Keratinocyte (primary cell): ENCODE measurements at regions not wholly inside any gene's neighbourhood (a gene's known extent, or its start where the extent isn't known, plus 50 kb on each side); places are given as distances from the start of the nearest gene placed in this dataset.

Experiments used
- DNase-seq: peaks from one replicate; pipeline ENCODE4 v3.0.0-alpha.2; 2011; ENCODE audit warnings: low read depth, missing footprints, low spot score
- FAIRE-seq: peaks from 2 replicates; lab custom pipeline; 2011; peaks lifted over from hg19 to GRCh38; lab: Jason Lieb, UNC
- H2AFZ ChIP-seq: 2 replicates; pipeline ENCODE4 v1.6.0; 2012; ENCODE audit warnings: low read length, control low read depth, inconsistent platforms; ENCODE audit not compliant: control insufficient read depth
- H3K27ac ChIP-seq: 2 replicates; pipeline ENCODE4 v1.5.1; 2011; ENCODE audit warnings: low read length; ENCODE audit not compliant: control insufficient read depth, insufficient read depth
- H3K27me3 ChIP-seq: 3 replicates; pipeline ENCODE4 v1.6.0; 2011; ENCODE audit warnings: low read length; ENCODE audit not compliant: control insufficient read depth, insufficient read depth; ENCODE audit errors: extremely low read depth
- H3K36me3 ChIP-seq, 2 experiments: 2 replicates in 1 of 2; 3 replicates in 1 of 2; pipeline ENCODE4 v1.5.1; 2011; ENCODE audit warnings: low read length in 2 of 2, mild to moderate bottlenecking in 1 of 2; ENCODE audit not compliant: control insufficient read depth in 2 of 2, insufficient read depth in 2 of 2; ENCODE audit errors: extremely low read depth in 1 of 2
- H3K4me1 ChIP-seq: 3 replicates; pipeline ENCODE4 v1.5.1; 2011; ENCODE audit warnings: low read length; ENCODE audit not compliant: control insufficient read depth, insufficient read depth; ENCODE audit errors: extremely low read depth
- H3K4me2 ChIP-seq: 3 replicates; pipeline ENCODE4 v1.6.0; 2011; ENCODE audit warnings: low read depth, low read length; ENCODE audit not compliant: control insufficient read depth, insufficient read depth; ENCODE audit errors: extremely low read depth
- H3K4me3 ChIP-seq, 3 experiments: fragments of 200-600 bp in 1 of 3; sonication (generic) in 1 of 3; 2 replicates in 2 of 3; 3 replicates in 1 of 3; pipeline ENCODE4 v1.5.1; 2011 to 2016; ENCODE audit warnings: low read length in 3 of 3, mild to moderate bottlenecking in 3 of 3, control low read depth in 2 of 3, inconsistent platforms in 1 of 3, low read depth in 1 of 3, mixed read lengths in 1 of 3, mixed run types in 1 of 3, moderate library complexity in 1 of 3; ENCODE audit not compliant: control insufficient read depth in 2 of 3, insufficient read depth in 2 of 3; ENCODE audit errors: extremely low read depth in 1 of 3
- H3K79me2 ChIP-seq: 2 replicates; pipeline ENCODE4 v1.6.0; 2012; ENCODE audit warnings: low read length; ENCODE audit not compliant: control insufficient read depth, insufficient read depth
- H3K9ac ChIP-seq: 3 replicates; pipeline ENCODE4 v1.6.0; 2011; ENCODE audit warnings: low read length; ENCODE audit not compliant: control insufficient read depth, insufficient read depth; ENCODE audit errors: extremely low read depth
- H3K9me1 ChIP-seq: 3 replicates; pipeline ENCODE4 v1.6.0; 2011; ENCODE audit warnings: low read length; ENCODE audit not compliant: control insufficient read depth, insufficient read depth; ENCODE audit errors: extremely low read depth
- H3K9me3 ChIP-seq: 2 replicates; pipeline ENCODE4 v1.5.1; 2012; ENCODE audit warnings: low read depth, low read length; ENCODE audit not compliant: control insufficient read depth
- H4K20me1 ChIP-seq: 3 replicates; pipeline ENCODE4 v1.6.0; 2011; ENCODE audit warnings: low read length; ENCODE audit not compliant: control insufficient read depth, insufficient read depth; ENCODE audit errors: extremely low read depth
- CTCF ChIP-seq, 3 experiments: IDR thresholded peaks in 1 of 3; conservative IDR thresholded peaks in 1 of 3; optimal IDR thresholded peaks in 1 of 3; 2 replicates in 2 of 3; 3 replicates in 1 of 3; pipeline versions ENCODE3 to v1.5.1; 2011; ENCODE audit warnings: low read length in 3 of 3, mild to moderate bottlenecking in 3 of 3, moderate library complexity in 2 of 3, control low read depth in 1 of 3, inconsistent platforms in 1 of 3; ENCODE audit not compliant: insufficient read depth in 2 of 3; ENCODE audit errors: extremely low read depth in 1 of 3
- EZH2 ChIP-seq: IDR thresholded peaks from one replicate; pipeline ENCODE4 v1.6.1; 2012; ENCODE audit warnings: inconsistent platforms, mild to moderate bottlenecking, low read length, moderate library complexity
- dilution Hi-C: fragments of 300-500 bp; cut with MboI; formaldehyde crosslinking; loops from one replicate; pipeline ENCODE4 v1.7.0; 2020; ENCODE audit warnings: low sequenced_read_pairs; ENCODE audit not compliant: extremely low pct_ligation_motif_present

- Histone ChIP-seq H3K4me1 (peaks cover 28% of the 10 kb centered on the region), H3K27me3 (no peaks in the 10 kb centered on the region), H3K27ac (no peak overlapping the region), H3K79me2 (no peaks in the 10 kb centered on the region), H3K9me3 (no peaks in the 10 kb centered on the region), H3K9ac (no peak overlapping the region), H3K36me3 (no peaks in the 10 kb centered on the region), H3K9me1 (no peaks in the 10 kb centered on the region), H2AFZ (no peak overlapping the region), H3K4me2 (no peak overlapping the region), H3K4me3 (no peak overlapping the region), H4K20me1 (no peaks in the 10 kb centered on the region)
- no peak for FAIRE-seq
- TF ChIP-seq CTCF (optimal IDR thresholded peaks at IDR 0.05 in 1 of 3, IDR thresholded peaks at IDR 0.05 in 1 of 3, conservative IDR thresholded peaks at IDR 0.05 in 1 of 3; ENCODE audit: extremely low read depth in 1 of 3, insufficient read depth in 2 of 3, low read length in 3 of 3) (no peak), EZH2 (no peak)
- DNase-seq, result no peak
- dilution Hi-C loops, result no loop called here
These were observed 122.7 kb downstream of the SINHCAF start for GRCh38 chr12:31203261-31203660.

GRCh38 chr12:31205054-31205453 is 120.9 kb downstream of the SINHCAF start:
- no peaks in the 10 kb centered on the region for H3K9me1 ChIP-seq
- H3K4me1 ChIP-seq, result peaks cover 32% of the 10 kb centered on the region
- no peaks in the 10 kb centered on the region for H4K20me1 ChIP-seq
- no peak overlapping the region for H2AFZ ChIP-seq
- H3K9ac ChIP-seq, result no peak overlapping the region
- peak overlapping the region; percentile 59 for H3K27ac ChIP-seq
- no peaks in the 10 kb centered on the region for H3K9me3 ChIP-seq
- H3K36me3 ChIP-seq, result no peaks in the 10 kb centered on the region
- H3K4me3 ChIP-seq, result no peak overlapping the region
- peak overlapping the region; percentile 51 for H3K4me2 ChIP-seq
- FAIRE-seq (no peak), DNase-seq (peak; percentile 45)
- no peaks in the 10 kb centered on the region for H3K27me3 ChIP-seq
- TF ChIP-seq EZH2, result no peak
- TF ChIP-seq CTCF (optimal IDR thresholded peaks at IDR 0.05 in 1 of 3, IDR thresholded peaks at IDR 0.05 in 1 of 3, conservative IDR thresholded peaks at IDR 0.05 in 1 of 3; ENCODE audit: extremely low read depth in 1 of 3, insufficient read depth in 2 of 3, low read length in 3 of 3), result no peak
- dilution Hi-C loops, result no loop called here
- H3K79me2 ChIP-seq, result no peaks in the 10 kb centered on the region
